ENCODE measurements at regions not wholly inside any gene's neighbourhood (a gene's known extent, or its start where the extent isn't known, plus 50 kb on each side); places are given as distances from the start of the nearest gene placed in this dataset.
"Not testable (repeated sequence)": the region's sequence is repeated elsewhere in the genome, so short reads cannot be mapped to it uniquely, and the experiment has no call there.

DNA sequence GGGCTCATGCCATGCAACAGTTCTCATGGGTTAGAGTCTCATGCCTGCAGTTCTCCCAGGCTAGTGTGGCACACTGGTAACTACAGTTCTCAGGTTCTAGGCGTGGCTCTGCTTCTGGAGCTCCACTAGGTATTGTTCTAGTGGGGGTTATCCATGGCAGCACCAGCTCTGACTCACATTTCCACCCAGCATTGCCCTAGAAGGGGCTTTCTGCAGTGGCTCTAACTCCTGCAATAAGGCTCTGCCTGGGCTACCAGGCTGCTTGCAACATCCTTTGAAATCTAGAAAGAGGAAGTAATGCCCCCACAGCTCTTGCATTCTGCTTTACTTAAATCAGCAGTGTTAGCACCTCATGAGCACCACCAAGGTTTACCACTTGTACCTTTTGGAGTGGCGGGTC is 220.3 kb upstream of the ARID2 start:
- ChIA-PET POLR2A (no interaction called here), CTCF (no interaction called here)
- DNase-seq (ENCODE audit: extremely low spot score) = no peak

GRCh38 chr12:45509621-45510020 is 219.9 kb upstream of the ARID2 start:
- CTCF ChIA-PET = no interaction called here
- DNase-seq (ENCODE audit: extremely low spot score) = no peak
- POLR2A ChIA-PET = no interaction called here
- TF ChIP-seq CTBP1 (IDR thresholded peaks at IDR 0.05; ENCODE audit: borderline replicate concordance) = no peak
- no peak for TF ChIP-seq L3MBTL2 (conservative IDR thresholded peaks at IDR 0.05)
- TF ChIP-seq FOXA1 (IDR thresholded peaks at IDR 0.05) = no peak
- no peak for TF ChIP-seq HDGF (IDR thresholded peaks at IDR 0.05; ENCODE audit: borderline replicate concordance)
- no peak for TF ChIP-seq NFRKB (IDR thresholded peaks at IDR 0.05)
- no peak for TF ChIP-seq ELF4 (IDR thresholded peaks at IDR 0.05)
- no peak for TF ChIP-seq SUZ12 (IDR thresholded peaks at IDR 0.05)
- TF ChIP-seq LEF1 (IDR thresholded peaks at IDR 0.05; ENCODE audit: borderline replicate concordance) = no peak
- TF ChIP-seq TARDBP (IDR thresholded peaks at IDR 0.05) = no peak
- TF ChIP-seq FOXM1 (IDR thresholded peaks at IDR 0.05; ENCODE audit: borderline replicate concordance) = no peak
- TF ChIP-seq FOXK2 (IDR thresholded peaks at IDR 0.05) = no peak

More for the DNA sequence above, 220.3 kb upstream of the ARID2 start:
- no peak for TF ChIP-seq SUZ12 (IDR thresholded peaks at IDR 0.05)
- no peak for TF ChIP-seq FOXM1 (IDR thresholded peaks at IDR 0.05; ENCODE audit: borderline replicate concordance)
- no peak for TF ChIP-seq FOXA1 (IDR thresholded peaks at IDR 0.05)
- no peak for TF ChIP-seq CTBP1 (IDR thresholded peaks at IDR 0.05; ENCODE audit: borderline replicate concordance)
- TF ChIP-seq FOXK2 (IDR thresholded peaks at IDR 0.05) = no peak
- no peak for TF ChIP-seq PKNOX1 (IDR thresholded peaks at IDR 0.05)
- TF ChIP-seq BHLHE40 (IDR thresholded peaks at IDR 0.05; ENCODE audit: borderline replicate concordance) = no peak
- no peak for TF ChIP-seq L3MBTL2 (conservative IDR thresholded peaks at IDR 0.05)
- no peak for TF ChIP-seq TARDBP (IDR thresholded peaks at IDR 0.05)
- TF ChIP-seq ELF4 (IDR thresholded peaks at IDR 0.05) = no peak
- no peak for TF ChIP-seq ARNT (IDR thresholded peaks at IDR 0.05)
- no peak for TF ChIP-seq SP1 (IDR thresholded peaks at IDR 0.05)
- TF ChIP-seq LEF1 (IDR thresholded peaks at IDR 0.05; ENCODE audit: borderline replicate concordance) = no peak

- TF ChIP-seq FOXA1 (IDR thresholded peaks at IDR 0.05) = no peak
- no peak for TF ChIP-seq PKNOX1 (IDR thresholded peaks at IDR 0.05)
- TF ChIP-seq NFRKB (IDR thresholded peaks at IDR 0.05) = no peak
- no peak for TF ChIP-seq HDGF (IDR thresholded peaks at IDR 0.05; ENCODE audit: borderline replicate concordance)
- ChIA-PET POLR2A (no interaction called here), CTCF (no interaction called here)
- no peak for DNase-seq (ENCODE audit: extremely low spot score)
Observed at GRCh38 chr12:45517381-45517780, 212.1 kb upstream of the ARID2 start.

DNA sequence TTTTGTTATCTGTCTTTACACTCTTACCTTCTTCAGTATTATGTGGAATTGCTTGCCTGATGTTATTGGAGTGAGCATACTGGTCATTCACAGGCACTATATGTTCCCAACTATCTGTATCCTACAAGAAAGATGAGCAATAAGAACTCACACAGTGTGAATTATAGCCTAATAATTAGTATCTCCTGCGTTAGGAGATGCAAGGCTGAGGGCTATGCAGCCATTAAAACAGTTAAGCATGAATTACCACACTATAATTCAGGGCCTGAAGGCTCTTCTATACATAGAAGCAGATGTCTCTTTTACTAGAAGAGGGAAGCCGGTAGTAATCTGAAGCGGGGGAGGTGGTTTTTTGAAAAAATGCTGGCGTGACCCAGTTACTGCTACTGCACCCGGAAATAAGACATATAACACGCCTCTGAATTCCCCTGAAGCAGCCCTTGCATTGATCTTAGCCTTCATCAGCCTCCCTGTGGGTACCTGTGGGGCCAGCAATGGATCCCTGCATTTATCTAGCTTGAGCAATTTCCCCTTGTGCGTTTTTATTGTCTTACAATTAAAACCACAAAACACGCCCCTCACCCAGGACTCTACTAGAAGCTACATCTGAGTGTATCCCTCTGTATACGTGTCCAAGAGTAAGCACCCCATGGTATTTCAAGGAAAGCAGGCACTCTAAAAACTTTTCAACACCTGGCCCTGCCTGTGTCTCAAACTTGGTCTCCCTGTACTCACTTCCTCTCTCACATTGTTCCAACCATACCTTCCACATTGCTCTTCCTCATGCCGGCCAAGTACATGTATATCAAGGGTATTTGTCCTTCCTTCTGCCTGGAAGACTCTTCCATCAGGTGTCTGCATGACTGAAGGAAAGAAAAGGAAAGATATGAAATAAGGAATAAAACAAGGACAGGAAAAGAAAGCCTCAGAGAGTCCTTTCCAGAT is 210.9 kb upstream of the ARID2 start:
- POLR2A ChIA-PET = no interaction called here
- CTCF ChIA-PET = interaction anchor here (0.6 to 1.1 kb wide), 2 partner anchors 11 to 111 kb away, joined by 3 read pairs; no protein-coding TSS in a partner anchor
- DNase-seq (ENCODE audit: extremely low spot score) = no peak
- TF ChIP-seq ARNT (IDR thresholded peaks at IDR 0.05) (no peak), SP1 (IDR thresholded peaks at IDR 0.05) (no peak), BHLHE40 (IDR thresholded peaks at IDR 0.05; ENCODE audit: borderline replicate concordance) (no peak), CTBP1 (IDR thresholded peaks at IDR 0.05; ENCODE audit: borderline replicate concordance) (no peak), HDGF (IDR thresholded peaks at IDR 0.05; ENCODE audit: borderline replicate concordance) (no peak), TARDBP (IDR thresholded peaks at IDR 0.05) (no peak), ELF4 (IDR thresholded peaks at IDR 0.05) (no peak), ZNF384 (IDR thresholded peaks at IDR 0.05) (no peak), L3MBTL2 (conservative IDR thresholded peaks at IDR 0.05) (no peak), FOXK2 (IDR thresholded peaks at IDR 0.05) (no peak), FOXA1 (IDR thresholded peaks at IDR 0.05) (no peak), FOXM1 (IDR thresholded peaks at IDR 0.05; ENCODE audit: borderline replicate concordance) (no peak), LEF1 (IDR thresholded peaks at IDR 0.05; ENCODE audit: borderline replicate concordance) (no peak), SUZ12 (IDR thresholded peaks at IDR 0.05) (no peak), NFRKB (IDR thresholded peaks at IDR 0.05) (no peak), PKNOX1 (IDR thresholded peaks at IDR 0.05) (no peak)

DNA sequence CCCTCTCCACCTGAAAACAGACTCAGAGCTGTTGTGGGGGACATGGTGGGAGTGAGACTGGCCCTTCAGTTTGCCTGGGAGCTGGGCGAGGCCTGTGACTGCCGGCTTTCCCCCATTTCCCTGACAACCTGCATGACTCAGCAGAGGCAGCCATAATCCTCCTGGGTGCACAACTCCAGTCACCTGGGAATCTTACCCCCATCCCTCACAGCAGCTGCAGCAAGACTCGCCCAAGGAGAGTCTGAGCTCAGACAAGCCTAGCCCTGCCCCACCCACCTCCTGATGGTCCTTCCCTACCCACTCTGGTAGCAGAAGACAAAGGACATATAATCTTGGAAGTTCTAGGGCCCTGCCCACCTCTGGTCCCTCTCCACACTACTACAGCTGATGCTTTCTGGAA is 207.3 kb upstream of the ARID2 start:
- TF ChIP-seq PKNOX1 (IDR thresholded peaks at IDR 0.05) (no peak), LEF1 (IDR thresholded peaks at IDR 0.05; ENCODE audit: borderline replicate concordance) (no peak), ZNF384 (IDR thresholded peaks at IDR 0.05) (no peak), L3MBTL2 (conservative IDR thresholded peaks at IDR 0.05) (no peak), NFRKB (IDR thresholded peaks at IDR 0.05) (no peak), ELF4 (IDR thresholded peaks at IDR 0.05) (no peak), SUZ12 (IDR thresholded peaks at IDR 0.05) (no peak), TARDBP (IDR thresholded peaks at IDR 0.05) (no peak), ARNT (IDR thresholded peaks at IDR 0.05) (no peak), FOXM1 (IDR thresholded peaks at IDR 0.05; ENCODE audit: borderline replicate concordance) (no peak), HDGF (IDR thresholded peaks at IDR 0.05; ENCODE audit: borderline replicate concordance) (no peak), SP1 (IDR thresholded peaks at IDR 0.05) (no peak), BHLHE40 (IDR thresholded peaks at IDR 0.05; ENCODE audit: borderline replicate concordance) (no peak), CTBP1 (IDR thresholded peaks at IDR 0.05; ENCODE audit: borderline replicate concordance) (no peak), FOXK2 (IDR thresholded peaks at IDR 0.05) (no peak), FOXA1 (IDR thresholded peaks at IDR 0.05) (no peak)
- no peak for DNase-seq (ENCODE audit: extremely low spot score)
- POLR2A ChIA-PET = no interaction called here
- CTCF ChIA-PET = no interaction called here

- CTCF ChIA-PET; DNase-seq (ENCODE audit: extremely low spot score); POLR2A ChIA-PET: not testable (repeated sequence)
Observed at GRCh38 chr12:45526823-45527222, 202.7 kb upstream of the ARID2 start.
